Hepatocyte (in vitro differentiated cells): ENCODE measurements at regions not wholly inside any gene's neighbourhood (a gene's known extent, or its start where the extent isn't known, plus 50 kb on each side); places are given as distances from the start of the nearest gene placed in this dataset.
"Not testable (repeated sequence)": the region's sequence is repeated elsewhere in the genome, so short reads cannot be mapped to it uniquely, and the experiment has no call there.

Experiments
- CTCF ChIP-seq: fragments of 200-600 bp; sonication (generic); IDR thresholded peaks from 2 replicates; pipeline ENCODE4 v1.5.1; 2016; ENCODE audit warnings: antibody characterized with exemption, mild to moderate bottlenecking; ENCODE audit not compliant: poor library complexity
- EZH2 ChIP-seq: fragments of 200-600 bp; sonication (generic); IDR thresholded peaks from 2 replicates; pipeline ENCODE4 v1.6.1; 2016; ENCODE audit warnings: antibody characterized with exemption, mild to moderate bottlenecking, borderline replicate concordance
- EZH2phosphoT487 ChIP-seq: fragments of 200-600 bp; sonication (generic); IDR thresholded peaks from one replicate; pipeline ENCODE4 v1.6.1; 2018; ENCODE audit warnings: antibody characterized with exemption, mild to moderate bottlenecking, low read depth, moderate library complexity; ENCODE audit not compliant: unreplicated experiment, severe bottlenecking

GRCh38 chr3:156048483-156048882, 71.9 kb upstream of the KCNAB1 start:
- TF ChIP-seq CTCF, EZH2phosphoT487, EZH2: not testable (repeated sequence)
